Osteocyte (in vitro differentiated cells): ENCODE measurements at regions not wholly inside any gene's neighbourhood (a gene's known extent, or its start where the extent isn't known, plus 50 kb on each side); places are given as distances from the start of the nearest gene placed in this dataset.

Source experiments
- DNase-seq: peaks from one replicate; pipeline ENCODE4 v3.0.0; 2021; ENCODE audit warnings: mixed read lengths; ENCODE audit not compliant: unreplicated experiment; ENCODE audit errors: extremely low spot score
- H3K27ac Mint-ChIP-seq: one replicate; pipeline ENCODE4 v1.8.0; 2021; ENCODE audit warnings: mild to moderate bottlenecking, mixed read lengths; ENCODE audit not compliant: unreplicated experiment
- H3K27me3 Mint-ChIP-seq: one replicate; pipeline ENCODE4 v1.8.0; 2021; ENCODE audit warnings: mixed read lengths; ENCODE audit not compliant: unreplicated experiment
- H3K36me3 Mint-ChIP-seq: one replicate; pipeline ENCODE4 v1.8.0; 2021; ENCODE audit warnings: mixed read lengths; ENCODE audit not compliant: unreplicated experiment
- H3K4me1 Mint-ChIP-seq: one replicate; pipeline ENCODE4 v1.8.0; 2021; ENCODE audit warnings: mixed read lengths; ENCODE audit not compliant: unreplicated experiment
- H3K4me3 Mint-ChIP-seq: one replicate; pipeline ENCODE4 v1.8.0; 2021; ENCODE audit warnings: mild to moderate bottlenecking, moderate library complexity, mixed read lengths; ENCODE audit not compliant: unreplicated experiment
- H3K9me3 Mint-ChIP-seq: one replicate; pipeline ENCODE4 v1.8.0; 2021; ENCODE audit warnings: mixed read lengths; ENCODE audit not compliant: unreplicated experiment
- TF ChIP-seq, protein P1 (sequence below): fragments of 200-600 bp; sonication (generic); IDR thresholded peaks from 2 replicates; pipeline ENCODE4 v1.5.0; 2021; ENCODE audit warnings: antibody characterized with exemption, mild to moderate bottlenecking, moderate library complexity

DNA sequence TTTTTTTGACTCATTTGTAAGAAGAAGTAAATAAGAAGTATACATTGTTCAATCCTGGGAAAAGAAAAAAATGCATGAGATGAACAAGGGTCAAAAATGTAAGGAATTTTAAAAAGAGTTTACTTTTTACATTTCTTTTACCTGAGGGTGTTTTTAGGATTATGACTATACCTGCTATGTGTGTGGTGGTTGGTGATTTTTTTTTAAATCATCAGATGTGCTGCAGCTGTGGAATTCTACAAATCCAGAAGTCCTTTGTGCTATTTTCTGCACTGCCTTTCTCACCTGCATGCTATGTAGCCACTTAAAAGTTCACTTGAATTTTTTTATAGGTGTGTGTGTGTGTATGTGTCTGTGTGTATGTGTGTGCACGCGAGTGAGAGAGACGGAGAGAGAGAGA lies 185.3 kb downstream of the FAT3 start:
- Mint-ChIP-seq H3K27me3 (no peaks in the 10 kb centered on the region), H3K36me3 (no peaks in the 10 kb centered on the region), H3K9me3 (peaks cover 5% of the 10 kb centered on the region), H3K4me1 (peaks cover 36% of the 10 kb centered on the region), H3K27ac (no peak overlapping the region), H3K4me3 (no peak overlapping the region)
- no peak for DNase-seq
- TF ChIP-seq, protein P1, sequence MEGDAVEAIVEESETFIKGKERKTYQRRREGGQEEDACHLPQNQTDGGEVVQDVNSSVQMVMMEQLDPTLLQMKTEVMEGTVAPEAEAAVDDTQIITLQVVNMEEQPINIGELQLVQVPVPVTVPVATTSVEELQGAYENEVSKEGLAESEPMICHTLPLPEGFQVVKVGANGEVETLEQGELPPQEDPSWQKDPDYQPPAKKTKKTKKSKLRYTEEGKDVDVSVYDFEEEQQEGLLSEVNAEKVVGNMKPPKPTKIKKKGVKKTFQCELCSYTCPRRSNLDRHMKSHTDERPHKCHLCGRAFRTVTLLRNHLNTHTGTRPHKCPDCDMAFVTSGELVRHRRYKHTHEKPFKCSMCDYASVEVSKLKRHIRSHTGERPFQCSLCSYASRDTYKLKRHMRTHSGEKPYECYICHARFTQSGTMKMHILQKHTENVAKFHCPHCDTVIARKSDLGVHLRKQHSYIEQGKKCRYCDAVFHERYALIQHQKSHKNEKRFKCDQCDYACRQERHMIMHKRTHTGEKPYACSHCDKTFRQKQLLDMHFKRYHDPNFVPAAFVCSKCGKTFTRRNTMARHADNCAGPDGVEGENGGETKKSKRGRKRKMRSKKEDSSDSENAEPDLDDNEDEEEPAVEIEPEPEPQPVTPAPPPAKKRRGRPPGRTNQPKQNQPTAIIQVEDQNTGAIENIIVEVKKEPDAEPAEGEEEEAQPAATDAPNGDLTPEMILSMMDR: no peak

DNA sequence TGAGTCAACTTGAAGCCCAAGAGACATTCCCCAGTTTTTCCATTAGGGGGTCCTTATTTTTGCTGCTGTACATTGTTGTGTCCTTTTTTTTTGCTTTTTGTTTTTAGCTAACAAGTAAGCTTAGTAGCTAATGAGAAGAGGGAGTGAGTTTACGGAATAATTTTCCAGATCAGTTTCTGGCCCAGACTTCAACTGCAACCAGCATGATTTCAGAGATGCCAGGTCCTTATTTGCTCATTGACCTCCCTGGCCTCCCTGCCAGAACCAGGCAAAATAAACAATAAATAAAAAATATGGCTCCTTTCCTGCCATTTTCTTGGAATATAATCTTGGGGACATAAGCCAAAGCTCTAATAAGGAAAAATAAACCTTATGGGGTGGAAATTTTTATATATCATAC lies 185.9 kb downstream of the FAT3 start:
- TF ChIP-seq, protein P1: no peak
- H3K27ac Mint-ChIP-seq: no peak overlapping the region
- no peaks in the 10 kb centered on the region for H3K9me3 Mint-ChIP-seq
- no peak for DNase-seq
- H3K36me3 Mint-ChIP-seq: no peaks in the 10 kb centered on the region
- peaks cover 36% of the 10 kb centered on the region for H3K4me1 Mint-ChIP-seq
- no peaks in the 10 kb centered on the region for H3K27me3 Mint-ChIP-seq
- no peak overlapping the region for H3K4me3 Mint-ChIP-seq

DNA sequence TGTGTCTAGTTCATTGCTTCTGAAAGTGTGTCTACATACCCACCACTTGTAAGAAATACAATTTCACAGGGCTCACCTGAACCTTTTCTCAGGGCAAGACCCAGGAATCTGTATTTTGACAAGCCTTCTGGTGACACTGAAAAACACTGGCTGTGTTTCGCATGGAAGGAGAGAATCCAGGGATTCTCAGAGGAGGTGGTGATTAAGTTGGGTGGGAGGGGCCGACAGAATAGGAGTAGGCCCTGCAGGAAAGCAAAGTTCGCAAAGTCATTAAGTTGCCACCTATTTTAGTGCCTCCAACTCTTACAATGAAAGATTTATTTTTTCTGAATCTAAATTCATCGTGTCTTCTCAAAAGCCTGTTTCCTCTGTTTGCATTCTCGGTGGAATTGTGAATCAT lies 186.8 kb downstream of the FAT3 start:
- Mint-ChIP-seq H3K36me3 (no peaks in the 10 kb centered on the region), H3K4me1 (peaks cover 27% of the 10 kb centered on the region), H3K9me3 (no peaks in the 10 kb centered on the region), H3K27ac (no peak overlapping the region), H3K27me3 (no peaks in the 10 kb centered on the region), H3K4me3 (no peak overlapping the region)
- TF ChIP-seq, protein P1: no peak
- no peak for DNase-seq

DNA sequence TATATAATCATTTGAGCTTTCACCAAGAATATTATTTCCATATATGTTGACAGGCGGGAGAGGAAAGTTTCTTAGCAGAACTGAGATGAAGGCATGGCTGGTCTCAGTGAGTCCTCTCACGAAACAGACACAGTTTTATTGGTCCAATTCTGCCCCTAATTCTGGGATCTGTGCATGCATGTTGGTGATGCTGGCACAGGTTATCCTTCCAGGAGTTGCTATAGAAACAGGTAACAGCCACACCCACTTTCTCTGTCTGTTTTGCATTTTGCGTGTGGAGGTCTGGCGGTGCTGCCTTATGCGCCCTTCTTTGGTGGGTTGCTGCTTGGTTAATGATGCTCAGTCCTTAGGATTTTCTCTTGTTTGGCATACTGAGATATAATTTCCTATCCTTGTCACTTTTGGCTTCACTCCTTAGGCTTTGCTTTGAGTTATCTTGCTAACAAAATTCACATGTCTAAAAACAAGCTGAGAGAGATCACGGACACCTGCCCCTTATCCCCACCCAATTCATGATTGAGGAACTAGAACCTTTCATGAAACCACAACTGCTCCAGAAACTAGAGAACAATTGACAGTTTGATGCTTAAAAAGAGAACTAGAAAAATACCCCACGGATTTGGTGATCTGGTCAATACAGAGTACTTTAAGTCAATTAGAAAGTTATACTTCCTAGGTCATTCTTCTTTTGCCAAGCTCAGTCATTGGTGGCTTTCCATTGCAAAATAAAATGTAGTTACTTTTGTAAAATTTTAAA lies 189.3 kb downstream of the FAT3 start:
- H3K27ac Mint-ChIP-seq: no peak overlapping the region
- TF ChIP-seq, protein P1: no peak

DNA sequence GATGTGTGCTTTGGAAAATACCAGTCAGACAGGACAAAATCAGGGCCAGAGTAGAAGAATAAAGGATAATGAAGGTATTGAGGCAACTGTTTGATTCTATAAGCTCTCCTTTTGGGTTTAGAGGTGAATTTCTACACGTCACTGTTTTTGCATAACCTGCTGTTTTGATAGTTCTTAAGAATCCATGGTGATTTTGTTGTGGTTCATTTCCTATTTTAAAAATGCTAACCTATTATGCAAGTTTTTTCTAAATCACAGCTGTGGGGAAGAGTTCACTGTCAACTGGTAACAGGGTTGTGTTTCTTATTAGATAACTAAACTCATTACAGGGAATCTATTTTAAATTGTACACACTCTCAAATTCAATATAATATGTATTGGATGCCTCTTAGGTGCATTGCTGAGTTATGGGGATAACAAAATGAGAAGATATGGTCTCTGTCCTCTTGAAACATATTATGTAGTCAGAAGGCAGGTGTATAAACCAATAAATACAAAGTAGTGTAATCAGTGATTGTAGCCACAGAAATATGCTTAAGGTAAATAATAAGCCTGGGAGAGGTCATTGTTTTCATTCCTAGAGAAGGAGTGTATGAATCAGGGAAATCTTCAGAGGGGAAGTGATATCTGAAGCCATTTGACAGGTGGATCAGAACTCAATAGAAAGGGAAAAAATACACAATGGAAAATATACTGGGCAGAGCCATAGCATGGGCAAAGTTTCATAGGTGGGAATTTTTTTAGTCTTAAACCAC lies 192.5 kb downstream of the FAT3 start:
- no peak for DNase-seq
- no peak overlapping the region for H3K27ac Mint-ChIP-seq

More for the DNA sequence above, 189.3 kb downstream of the FAT3 start:
- Mint-ChIP-seq H3K4me3 (no peak overlapping the region), H3K36me3 (no peaks in the 10 kb centered on the region), H3K27me3 (no peaks in the 10 kb centered on the region), H3K9me3 (no peaks in the 10 kb centered on the region), H3K4me1 (peaks cover 12% of the 10 kb centered on the region)
- no peak for DNase-seq

More for the DNA sequence above, 192.5 kb downstream of the FAT3 start:
- Mint-ChIP-seq H3K36me3 (no peaks in the 10 kb centered on the region), H3K9me3 (no peaks in the 10 kb centered on the region), H3K27me3 (no peaks in the 10 kb centered on the region), H3K4me1 (peaks cover 5% of the 10 kb centered on the region), H3K4me3 (no peak overlapping the region)
- TF ChIP-seq, protein P1: no peak
